Brain microvascular endothelial cell (primary cell): ENCODE measurements at regions not wholly inside any gene's neighbourhood (a gene's known extent, or its start where the extent isn't known, plus 50 kb on each side); places are given as distances from the start of the nearest gene placed in this dataset.

ENCODE experiments used
- DNase-seq: peaks from one replicate; pipeline ENCODE4 v3.0.0-alpha.2; 2020
- H3K27ac ChIP-seq: fragments of 250-450 bp; sonication (Bioruptor Pico); 2 replicates; pipeline ENCODE4 v1.5.1; 2020; ENCODE audit warnings: mild to moderate bottlenecking, moderate library complexity
- H3K27me3 ChIP-seq: fragments of 250-450 bp; sonication (Bioruptor Pico); replicated peaks from 2 replicates; pipeline ENCODE4 v1.5.1; 2020; ENCODE audit warnings: mild to moderate bottlenecking
- H3K36me3 ChIP-seq: fragments of 250-450 bp; sonication (Bioruptor Pico); replicated peaks from 2 replicates; pipeline ENCODE4 v1.5.1; 2020; ENCODE audit warnings: mild to moderate bottlenecking
- H3K4me3 ChIP-seq: 2 replicates; pipeline ENCODE4 v1.5.1; 2011; ENCODE audit warnings: low read depth, mild to moderate bottlenecking, control low read depth, low read length, moderate library complexity
- in situ Hi-C: cut with HindIII; loops from 2 replicates; pipeline ENCODE4 v1.10.0; 2017; ENCODE audit warnings: low sequenced_read_pairs, low pct_ligation_motif_present
- TF ChIP-seq, protein P1 (sequence below): IDR thresholded peaks from 2 replicates; pipeline ENCODE4 v1.5.1; 2011; ENCODE audit warnings: low read depth, mild to moderate bottlenecking, moderate library complexity, low read length, control low read depth, inconsistent platforms; ENCODE audit errors: missing control alignments

DNA sequence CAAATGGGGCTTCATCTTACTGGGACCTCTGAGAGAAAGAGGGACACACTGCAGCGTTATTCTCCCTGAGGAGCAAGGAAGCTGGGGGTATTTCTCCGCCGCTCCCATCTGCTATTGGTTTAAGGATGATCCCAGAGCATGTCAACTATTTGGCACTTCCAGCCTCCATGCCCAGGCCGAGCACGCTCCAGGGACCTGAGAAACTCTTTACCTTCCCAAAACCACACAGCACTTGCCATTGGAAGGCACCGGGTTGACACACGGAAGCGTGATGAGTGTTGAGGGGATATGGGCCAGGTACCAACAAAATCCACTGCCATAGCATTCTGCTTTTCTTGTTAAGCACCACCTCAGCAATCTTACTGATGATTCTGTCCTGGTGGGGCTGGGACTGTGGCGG, 92.4 kb upstream of the SLC24A3 start:
- no peak overlapping the region for H3K4me3 ChIP-seq
- in situ Hi-C loops, result no loop called here
- no peaks in the 10 kb centered on the region for H3K27me3 ChIP-seq
- TF ChIP-seq, protein P1, sequence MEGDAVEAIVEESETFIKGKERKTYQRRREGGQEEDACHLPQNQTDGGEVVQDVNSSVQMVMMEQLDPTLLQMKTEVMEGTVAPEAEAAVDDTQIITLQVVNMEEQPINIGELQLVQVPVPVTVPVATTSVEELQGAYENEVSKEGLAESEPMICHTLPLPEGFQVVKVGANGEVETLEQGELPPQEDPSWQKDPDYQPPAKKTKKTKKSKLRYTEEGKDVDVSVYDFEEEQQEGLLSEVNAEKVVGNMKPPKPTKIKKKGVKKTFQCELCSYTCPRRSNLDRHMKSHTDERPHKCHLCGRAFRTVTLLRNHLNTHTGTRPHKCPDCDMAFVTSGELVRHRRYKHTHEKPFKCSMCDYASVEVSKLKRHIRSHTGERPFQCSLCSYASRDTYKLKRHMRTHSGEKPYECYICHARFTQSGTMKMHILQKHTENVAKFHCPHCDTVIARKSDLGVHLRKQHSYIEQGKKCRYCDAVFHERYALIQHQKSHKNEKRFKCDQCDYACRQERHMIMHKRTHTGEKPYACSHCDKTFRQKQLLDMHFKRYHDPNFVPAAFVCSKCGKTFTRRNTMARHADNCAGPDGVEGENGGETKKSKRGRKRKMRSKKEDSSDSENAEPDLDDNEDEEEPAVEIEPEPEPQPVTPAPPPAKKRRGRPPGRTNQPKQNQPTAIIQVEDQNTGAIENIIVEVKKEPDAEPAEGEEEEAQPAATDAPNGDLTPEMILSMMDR, result no peak
- no peak for DNase-seq
- H3K27ac ChIP-seq, result no peak overlapping the region
- H3K36me3 ChIP-seq, result no peaks in the 10 kb centered on the region

DNA sequence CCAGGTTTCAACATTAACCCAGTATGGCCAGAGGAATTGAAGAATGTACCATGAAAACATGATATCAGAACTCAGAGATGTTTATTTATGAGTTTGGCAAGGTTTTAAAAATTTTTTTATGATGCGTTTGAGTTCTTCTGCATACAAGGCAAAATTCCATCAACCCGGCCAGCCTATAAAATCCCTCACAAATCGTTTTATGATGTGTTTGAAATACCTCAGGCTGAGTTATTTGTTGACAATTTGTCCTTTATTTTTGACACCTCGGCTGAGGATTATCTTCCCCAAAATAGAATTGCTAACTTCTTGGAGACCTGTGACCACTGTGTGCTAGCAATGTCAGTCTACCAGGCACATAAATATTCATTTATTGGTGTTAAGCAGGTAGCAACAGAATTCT, 91.9 kb upstream of the SLC24A3 start:
- in situ Hi-C loops, result no loop called here
- TF ChIP-seq, protein P1, result no peak
- H3K4me3 ChIP-seq, result no peak overlapping the region
- H3K27me3 ChIP-seq, result no peaks in the 10 kb centered on the region
- H3K36me3 ChIP-seq, result no peaks in the 10 kb centered on the region
- DNase-seq, result no peak
- H3K27ac ChIP-seq, result no peak overlapping the region

DNA sequence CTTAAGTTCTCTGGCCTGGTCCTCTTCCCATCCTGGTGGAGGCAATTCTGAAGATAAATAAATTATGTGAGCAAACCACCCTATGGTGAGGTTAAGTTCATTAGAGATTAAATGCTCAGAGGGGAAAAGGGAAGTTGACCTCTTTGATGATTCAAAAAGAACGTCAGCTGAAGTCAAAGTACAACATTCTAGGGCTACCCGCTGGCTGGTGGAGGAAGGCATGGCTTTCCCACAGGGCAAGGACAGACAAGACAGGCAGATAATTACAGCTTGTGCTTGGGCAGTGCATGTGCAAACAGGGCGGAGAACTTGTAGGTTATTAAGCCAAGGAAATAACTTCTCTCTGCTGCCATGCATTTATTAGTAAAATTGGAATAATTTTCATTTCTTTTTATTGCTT, 91.0 kb upstream of the SLC24A3 start:
- Histone ChIP-seq H3K27ac (no peak overlapping the region), H3K4me3 (no peak overlapping the region), H3K36me3 (no peaks in the 10 kb centered on the region), H3K27me3 (no peaks in the 10 kb centered on the region)
- TF ChIP-seq, protein P1, result no peak
- no peak for DNase-seq
- in situ Hi-C loops, result no loop called here

DNA sequence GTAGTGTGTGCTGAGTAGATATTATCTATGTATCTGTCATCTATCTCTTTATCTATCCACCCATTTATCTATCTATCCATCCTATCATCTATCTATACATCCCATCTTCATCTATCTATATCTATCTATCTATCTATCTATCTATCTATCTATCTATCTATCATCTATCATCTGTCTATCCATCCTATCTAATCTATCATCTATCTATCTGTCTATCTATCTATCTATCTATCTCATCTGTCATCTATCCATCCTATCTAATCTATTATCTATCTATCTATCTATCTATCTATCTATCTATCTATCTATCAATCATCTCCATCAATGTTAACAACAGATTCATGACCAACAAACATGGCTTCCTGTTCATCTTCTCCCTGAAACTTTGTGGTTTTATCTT, 90.5 kb upstream of the SLC24A3 start:
- TF ChIP-seq, protein P1, result no peak
- in situ Hi-C loops, result no loop called here
- no peak for DNase-seq

DNA sequence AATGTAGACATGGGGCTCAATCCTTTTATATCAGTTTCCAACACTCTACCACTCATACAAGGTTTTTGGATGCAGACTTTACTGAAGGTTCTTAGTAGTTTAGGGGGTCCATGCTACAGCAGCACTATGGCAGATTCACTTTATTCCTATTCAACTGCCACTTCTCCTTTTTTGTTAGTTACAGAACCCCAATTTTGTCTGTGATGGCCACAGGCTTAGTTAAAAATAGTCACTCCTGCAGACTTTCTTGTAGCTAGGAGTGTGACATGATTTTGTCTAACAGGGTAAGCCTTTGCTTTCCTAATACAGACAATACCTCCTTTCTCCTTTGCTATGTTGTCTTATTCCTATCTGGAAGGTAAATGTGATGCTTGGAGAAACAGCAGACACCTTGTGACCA, 90.0 kb upstream of the SLC24A3 start:
- no peak overlapping the region for H3K4me3 ChIP-seq
- in situ Hi-C loops, result no loop called here
- H3K36me3 ChIP-seq, result no peaks in the 10 kb centered on the region
- H3K27ac ChIP-seq, result no peak overlapping the region
- no peaks in the 10 kb centered on the region for H3K27me3 ChIP-seq
- no peak for DNase-seq
- TF ChIP-seq, protein P1, result no peak

More for the DNA sequence above, 90.5 kb upstream of the SLC24A3 start:
- no peak overlapping the region for H3K27ac ChIP-seq
- no peaks in the 10 kb centered on the region for H3K36me3 ChIP-seq
- no peaks in the 10 kb centered on the region for H3K27me3 ChIP-seq
- H3K4me3 ChIP-seq, result no peak overlapping the region

DNA sequence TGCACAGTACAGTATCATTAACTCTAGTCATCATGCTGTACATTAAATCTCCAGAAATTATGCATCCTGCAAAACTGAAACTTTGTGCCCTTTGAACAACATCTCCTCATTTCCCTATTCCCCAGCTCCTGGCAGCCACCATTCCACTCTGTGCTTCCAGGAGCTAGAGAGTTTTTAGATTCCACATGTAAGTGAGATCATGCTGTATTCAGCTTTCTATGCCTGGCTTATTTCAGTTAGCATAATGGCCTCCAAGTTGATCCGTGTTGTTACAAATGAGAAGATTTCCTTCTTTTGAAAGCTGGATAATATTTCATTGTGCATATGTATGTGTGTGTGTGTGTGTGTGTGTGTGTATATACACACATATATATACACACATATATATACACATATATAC, 86.9 kb upstream of the SLC24A3 start:
- in situ Hi-C loops, result no loop called here
- DNase-seq, result no peak
- H3K27me3 ChIP-seq, result no peaks in the 10 kb centered on the region
- TF ChIP-seq, protein P1, result no peak
- no peaks in the 10 kb centered on the region for H3K36me3 ChIP-seq
- H3K27ac ChIP-seq, result no peak overlapping the region
- no peak overlapping the region for H3K4me3 ChIP-seq
